HG02798 (cell line): ENCODE measurements at regions not wholly inside any gene's neighbourhood (a gene's known extent, or its start where the extent isn't known, plus 50 kb on each side); places are given as distances from the start of the nearest gene placed in this dataset.
A peak's percentile ranks its signal among the peaks of the same experiment; 100 is the strongest.
"Not testable (repeated sequence)": the region's sequence is repeated elsewhere in the genome, so short reads cannot be mapped to it uniquely, and the experiment has no call there.

ENCODE experiments used
- ATAC-seq: cut with Tn5 transposase; IDR thresholded peaks from one replicate; pipeline ENCODE4 v1.9.1; 2021; ENCODE audit warnings: mild to moderate bottlenecking; ENCODE audit not compliant: unreplicated experiment, poor library complexity

GRCh38 chr2:146540271-146540932 is 1304.4 kb upstream of the ACVR2A start:
- ATAC-seq = no peak

- not testable (repeated sequence) for ATAC-seq
Observed at GRCh38 chr2:146539739-146540138, 1305.1 kb upstream of the ACVR2A start.

GRCh38 chr2:146537477-146537876 is 1307.4 kb upstream of the ACVR2A start:
- ATAC-seq = no peak

- ATAC-seq = no peak
Observed at GRCh38 chr2:146532509-146533147, 1312.2 kb upstream of the ACVR2A start.

GRCh38 chr2:146532009-146532408 is 1312.8 kb upstream of the ACVR2A start:
- ATAC-seq = no peak

GRCh38 chr2:146530886-146531285 is 1313.9 kb upstream of the ACVR2A start:
- no peak for ATAC-seq

- no peak for ATAC-seq
Observed at GRCh38 chr2:146527166-146527565, 1317.7 kb upstream of the ACVR2A start.

- ATAC-seq = no peak
Observed at GRCh38 chr2:146523196-146523595, 1321.6 kb upstream of the ACVR2A start.

GRCh38 chr2:146506851-146507250 is 1338.0 kb upstream of the ACVR2A start:
- no peak for ATAC-seq

- ATAC-seq = no peak
Observed at GRCh38 chr2:146503366-146503765, 1341.5 kb upstream of the ACVR2A start.

GRCh38 chr2:146496248-146496647 is 1348.6 kb upstream of the ACVR2A start:
- no peak for ATAC-seq

- ATAC-seq = no peak
Observed at GRCh38 chr2:146489386-146489785, 1355.4 kb upstream of the ACVR2A start.

- no peak for ATAC-seq
Observed at GRCh38 chr2:146481629-146482028, 1363.2 kb upstream of the ACVR2A start.

GRCh38 chr2:146477383-146477782 is 1367.4 kb upstream of the ACVR2A start:
- ATAC-seq = peak; percentile 81

- ATAC-seq = no peak
Observed at GRCh38 chr2:146468578-146468977, 1376.3 kb upstream of the ACVR2A start.

GRCh38 chr2:146467425-146467824 is 1377.4 kb upstream of the ACVR2A start:
- no peak for ATAC-seq

- ATAC-seq = no peak
Observed at GRCh38 chr2:146465460-146465859, 1379.4 kb upstream of the ACVR2A start.

- ATAC-seq = peak; percentile 59
Observed at GRCh38 chr2:146461068-146461467, 1383.8 kb upstream of the ACVR2A start.

- no peak for ATAC-seq
Observed at GRCh38 chr2:146458585-146458984, 1386.2 kb upstream of the ACVR2A start.

- ATAC-seq = no peak
Observed at GRCh38 chr2:146457221-146457620, 1387.6 kb upstream of the ACVR2A start.

- no peak for ATAC-seq
Observed at GRCh38 chr2:146455325-146455724, 1389.5 kb upstream of the ACVR2A start.

GRCh38 chr2:146451972-146452371 is 1392.9 kb upstream of the ACVR2A start:
- ATAC-seq = peak; percentile 45
